LNCAP (cell line): ENCODE measurements at regions not wholly inside any gene's neighbourhood (a gene's known extent, or its start where the extent isn't known, plus 50 kb on each side); places are given as distances from the start of the nearest gene placed in this dataset.

Source experiments
- TF ChIP-seq, protein P1 (sequence below): fragments of 450-650 bp; IDR thresholded peaks from 2 replicates; pipeline ENCODE4 v1.5.1; 2017; ENCODE audit warnings: mild to moderate bottlenecking

DNA sequence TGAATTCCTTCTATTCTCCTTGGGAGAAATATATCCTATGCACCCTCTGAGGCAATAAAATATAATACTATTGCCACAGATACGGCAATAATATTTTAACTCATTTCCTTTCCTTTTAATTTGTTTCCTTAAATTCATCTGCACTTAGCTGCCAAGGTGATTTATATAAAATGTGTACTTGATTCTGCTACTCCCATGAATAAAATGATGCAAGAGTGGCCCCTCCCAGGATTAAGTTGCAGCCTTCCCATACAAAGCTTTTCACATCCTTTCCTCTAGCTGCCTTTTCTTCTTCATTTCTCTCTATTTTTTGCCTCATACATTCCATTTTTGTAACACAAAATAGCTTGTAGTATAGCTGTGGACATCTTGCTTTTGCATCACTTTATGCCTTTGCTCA, 464.1 kb upstream of the ZEB2 start:
- TF ChIP-seq, protein P1, sequence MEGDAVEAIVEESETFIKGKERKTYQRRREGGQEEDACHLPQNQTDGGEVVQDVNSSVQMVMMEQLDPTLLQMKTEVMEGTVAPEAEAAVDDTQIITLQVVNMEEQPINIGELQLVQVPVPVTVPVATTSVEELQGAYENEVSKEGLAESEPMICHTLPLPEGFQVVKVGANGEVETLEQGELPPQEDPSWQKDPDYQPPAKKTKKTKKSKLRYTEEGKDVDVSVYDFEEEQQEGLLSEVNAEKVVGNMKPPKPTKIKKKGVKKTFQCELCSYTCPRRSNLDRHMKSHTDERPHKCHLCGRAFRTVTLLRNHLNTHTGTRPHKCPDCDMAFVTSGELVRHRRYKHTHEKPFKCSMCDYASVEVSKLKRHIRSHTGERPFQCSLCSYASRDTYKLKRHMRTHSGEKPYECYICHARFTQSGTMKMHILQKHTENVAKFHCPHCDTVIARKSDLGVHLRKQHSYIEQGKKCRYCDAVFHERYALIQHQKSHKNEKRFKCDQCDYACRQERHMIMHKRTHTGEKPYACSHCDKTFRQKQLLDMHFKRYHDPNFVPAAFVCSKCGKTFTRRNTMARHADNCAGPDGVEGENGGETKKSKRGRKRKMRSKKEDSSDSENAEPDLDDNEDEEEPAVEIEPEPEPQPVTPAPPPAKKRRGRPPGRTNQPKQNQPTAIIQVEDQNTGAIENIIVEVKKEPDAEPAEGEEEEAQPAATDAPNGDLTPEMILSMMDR: no peak

DNA sequence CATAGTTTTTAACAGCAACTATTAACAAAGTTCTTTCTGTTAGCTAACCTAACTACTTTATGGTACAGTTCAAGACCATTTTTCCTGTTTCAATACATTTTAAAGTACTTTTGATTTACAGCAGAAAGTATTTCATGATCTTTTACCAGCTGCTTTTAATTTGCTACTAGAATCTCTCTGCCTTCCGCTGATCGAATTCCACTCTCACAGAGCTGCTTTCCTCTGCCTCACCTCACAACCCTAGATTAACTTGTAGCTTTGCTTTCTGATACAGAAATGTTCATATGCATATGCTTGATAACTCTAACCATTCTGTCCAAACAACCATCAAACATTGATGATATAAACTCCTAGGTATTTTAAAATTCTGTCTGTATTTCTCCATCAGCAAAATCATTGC, 463.2 kb upstream of the ZEB2 start:
- TF ChIP-seq, protein P1: no peak

DNA sequence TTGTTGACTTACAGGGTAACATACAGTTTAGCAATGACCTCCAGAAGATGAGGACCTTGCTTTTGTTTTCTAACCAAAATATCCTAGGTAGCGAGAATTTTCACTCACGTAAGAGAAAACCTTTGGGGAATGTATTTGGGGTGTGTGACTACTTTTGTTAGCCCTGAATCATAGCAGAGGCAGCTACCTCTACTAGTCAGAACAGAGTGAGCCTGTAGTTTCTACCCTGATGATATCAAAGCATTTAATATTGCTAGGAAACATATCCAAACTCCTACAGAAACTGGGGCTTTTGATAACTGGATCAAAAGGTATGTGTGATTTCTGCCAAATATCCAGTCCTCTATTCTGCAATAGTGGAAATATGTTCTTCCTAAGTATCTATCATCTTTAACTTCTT, 462.6 kb upstream of the ZEB2 start:
- TF ChIP-seq, protein P1: no peak

DNA sequence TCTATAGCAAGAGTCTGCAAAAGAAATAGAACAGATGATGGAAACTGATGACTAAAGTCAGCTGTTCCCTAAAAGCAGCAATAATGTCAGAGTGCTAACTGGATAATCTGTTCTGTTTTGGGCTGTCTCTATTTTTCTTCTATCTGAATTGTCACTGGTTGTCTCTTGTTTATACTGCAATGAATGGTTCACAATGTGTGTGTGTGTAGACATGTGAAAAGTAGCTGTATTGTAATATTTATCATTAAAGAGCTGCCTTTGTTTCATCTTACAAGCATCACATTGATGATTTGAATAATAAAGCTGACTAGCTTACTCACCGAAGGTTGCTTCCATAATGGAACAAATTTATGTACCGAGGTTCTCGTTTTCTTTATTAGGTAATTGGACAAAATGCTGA, 456.0 kb upstream of the ZEB2 start:
- TF ChIP-seq, protein P1: no peak

DNA sequence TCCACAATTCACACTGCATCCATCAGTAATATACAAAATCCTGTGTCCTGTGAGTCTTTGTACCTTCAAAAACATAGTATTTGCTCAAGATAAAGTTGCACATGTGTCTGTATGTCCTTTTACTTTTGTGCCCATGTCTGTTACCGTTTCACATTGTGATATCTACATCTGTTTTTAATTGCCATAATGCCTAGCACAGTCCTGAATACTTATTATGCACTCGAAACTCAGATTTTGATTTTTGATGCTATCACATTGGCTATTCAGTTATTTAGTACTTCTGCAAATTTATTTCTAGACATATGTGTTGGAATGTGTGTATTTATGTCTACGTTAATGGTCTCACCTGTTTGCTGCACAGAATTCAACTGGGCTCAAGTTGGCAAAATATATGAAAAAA, 452.8 kb upstream of the ZEB2 start:
- TF ChIP-seq, protein P1: no peak

DNA sequence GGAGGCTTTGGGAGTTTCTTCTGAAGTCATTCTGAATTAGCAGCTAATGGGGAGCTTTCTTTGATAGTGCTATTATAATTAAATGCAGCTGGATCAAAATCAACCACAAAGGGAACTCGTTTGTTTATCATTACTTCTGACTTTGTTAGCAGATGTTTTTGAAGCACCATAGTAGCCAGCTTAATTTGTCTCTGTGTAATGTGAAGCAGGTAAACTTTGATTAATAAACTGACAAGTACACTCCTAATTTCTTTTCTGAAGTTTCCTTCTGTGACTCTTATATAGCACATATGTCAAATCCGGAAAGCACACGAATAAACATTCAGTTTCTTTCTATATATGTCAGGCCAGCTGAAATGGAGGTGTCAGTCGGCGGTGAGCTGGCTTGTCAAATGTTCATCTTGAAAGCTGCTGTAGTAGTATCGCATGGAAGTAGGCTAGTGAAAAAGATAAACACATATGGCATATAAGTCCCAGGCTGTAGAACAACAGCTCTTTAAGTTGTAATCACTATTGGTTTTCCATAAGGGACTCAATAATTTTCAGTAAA, 451.9 kb upstream of the ZEB2 start:
- TF ChIP-seq, protein P1: no peak

DNA sequence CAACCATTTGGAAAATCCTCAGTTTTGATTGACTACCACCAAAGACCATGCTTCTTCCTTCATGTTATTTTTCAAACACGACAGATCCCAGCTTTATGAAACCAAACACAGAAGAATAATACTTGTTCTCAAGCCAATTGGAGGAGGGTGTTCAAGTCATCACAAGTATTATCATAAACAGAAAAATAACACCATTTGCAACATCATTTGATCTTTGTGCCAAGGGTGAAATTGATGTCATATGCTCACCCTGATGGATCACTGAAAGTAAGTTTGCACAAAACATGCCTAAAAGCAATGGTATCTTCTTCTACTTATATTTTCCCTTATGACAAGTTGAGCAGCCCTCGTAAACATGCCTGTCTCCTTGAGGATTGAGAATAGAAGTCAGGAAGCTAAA, 448.0 kb upstream of the ZEB2 start:
- TF ChIP-seq, protein P1: no peak

DNA sequence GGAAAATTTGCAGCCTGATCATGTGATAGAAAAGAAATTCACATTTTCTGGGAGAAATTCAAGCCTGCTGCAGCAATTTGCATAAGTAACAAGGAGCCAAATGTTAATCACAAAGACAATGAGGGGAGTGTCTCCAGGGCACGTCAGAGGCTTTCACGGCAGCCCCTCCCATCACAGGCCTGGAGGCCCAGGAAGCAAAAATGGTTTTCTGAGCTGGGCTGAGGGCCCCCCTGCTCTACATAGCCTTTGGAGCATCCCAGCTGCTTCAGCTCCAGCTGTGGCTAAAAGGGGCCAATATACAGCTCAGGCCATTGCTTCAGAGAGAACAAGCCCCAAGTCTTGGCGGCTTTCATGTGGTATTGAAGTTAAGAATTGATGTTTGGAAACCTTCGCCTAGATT, 445.3 kb upstream of the ZEB2 start:
- TF ChIP-seq, protein P1: no peak
